Activated CD8-positive, alpha-beta memory T cell treated with anti-CD3 and anti-CD28 coated beads for 1 hour (primary cell): ENCODE measurements at regions not wholly inside any gene's neighbourhood (a gene's known extent, or its start where the extent isn't known, plus 50 kb on each side); places are given as distances from the start of the nearest gene placed in this dataset.
"Not testable (repeated sequence)": the region's sequence is repeated elsewhere in the genome, so short reads cannot be mapped to it uniquely, and the experiment has no call there.

Experiments used
- DNase-seq, 2 donors: peaks; one replicate each; pipeline ENCODE4 v3.0.0-alpha.2; 2020; ENCODE audit warnings: low read depth in 1 of 2; ENCODE audit errors: extremely low read depth in 1 of 2

- no peak for DNase-seq
Observed at GRCh38 chr12:75656648-75657047, 145.2 kb upstream of the KRR1 start.

GRCh38 chr12:75656210-75656609 lies 144.8 kb upstream of the KRR1 start:
- DNase-seq: no peak

- DNase-seq: no peak
Observed at GRCh38 chr12:75655315-75655806, 144.0 kb upstream of the KRR1 start.

GRCh38 chr12:75651342-75651695 lies 139.9 kb upstream of the KRR1 start:
- DNase-seq: no peak

DNA sequence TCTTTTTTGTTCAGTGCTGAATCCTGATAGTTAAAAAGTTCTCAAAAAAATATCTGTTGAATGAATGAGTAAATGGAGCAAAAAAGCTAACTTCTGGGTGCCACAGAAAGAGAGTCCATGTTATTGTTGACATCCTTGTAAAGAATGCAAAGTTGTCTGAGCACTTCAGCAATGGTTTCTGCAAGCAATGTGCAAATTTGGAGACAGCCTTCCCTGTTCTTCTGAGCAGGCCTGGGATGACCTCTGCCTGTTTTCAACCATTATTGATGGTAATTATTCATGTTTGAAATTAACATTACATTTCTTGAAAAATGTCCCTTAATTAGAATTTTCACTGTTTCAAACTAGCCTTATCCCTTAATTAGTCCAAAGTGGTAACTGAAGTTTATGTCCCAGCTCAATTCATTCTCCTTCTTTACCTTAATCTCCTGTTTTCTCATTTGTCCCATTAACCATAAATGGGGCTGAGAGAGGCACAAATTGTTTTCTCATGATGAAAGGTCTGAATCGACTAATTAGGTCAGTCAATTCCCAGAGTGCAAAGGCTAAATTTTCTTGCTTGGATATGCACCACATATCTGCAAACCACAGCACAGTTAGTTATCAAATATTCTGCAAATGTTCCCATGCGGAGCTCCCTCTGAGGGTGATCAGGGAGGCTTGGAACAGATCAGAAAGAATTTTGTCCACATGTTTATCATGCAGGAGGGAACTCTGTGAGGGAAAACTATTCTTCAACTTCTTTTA lies 139.4 kb upstream of the KRR1 start:
- DNase-seq: no peak

GRCh38 chr12:75650100-75650499 lies 138.7 kb upstream of the KRR1 start:
- DNase-seq: no peak

GRCh38 chr12:75648856-75649255 lies 137.4 kb upstream of the KRR1 start:
- DNase-seq: no peak

- no peak for DNase-seq
Observed at GRCh38 chr12:75646329-75647210, 135.2 kb upstream of the KRR1 start.

- no peak for DNase-seq
Observed at GRCh38 chr12:75644472-75645072, 133.2 kb upstream of the KRR1 start.

GRCh38 chr12:75643119-75643518 lies 131.7 kb upstream of the KRR1 start:
- not testable (repeated sequence) for DNase-seq

DNA sequence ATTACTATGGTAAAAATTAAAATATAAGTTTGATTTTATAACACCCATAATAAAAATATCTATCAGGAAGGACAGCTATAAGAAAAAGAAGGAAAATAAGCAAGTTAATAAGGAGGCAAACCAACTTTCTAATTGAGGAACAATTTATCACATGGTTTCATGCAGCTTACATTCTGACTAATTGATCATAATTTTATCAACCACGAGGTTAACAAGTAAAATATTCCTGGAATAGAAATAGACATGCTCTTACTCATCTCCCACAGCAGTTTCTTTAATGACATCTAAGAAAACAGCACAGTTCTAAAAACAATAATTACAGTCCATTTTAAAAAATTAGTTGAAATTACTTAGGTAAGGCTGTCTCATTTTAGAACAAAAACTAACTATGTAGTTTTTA lies 130.8 kb upstream of the KRR1 start:
- no peak for DNase-seq

DNA sequence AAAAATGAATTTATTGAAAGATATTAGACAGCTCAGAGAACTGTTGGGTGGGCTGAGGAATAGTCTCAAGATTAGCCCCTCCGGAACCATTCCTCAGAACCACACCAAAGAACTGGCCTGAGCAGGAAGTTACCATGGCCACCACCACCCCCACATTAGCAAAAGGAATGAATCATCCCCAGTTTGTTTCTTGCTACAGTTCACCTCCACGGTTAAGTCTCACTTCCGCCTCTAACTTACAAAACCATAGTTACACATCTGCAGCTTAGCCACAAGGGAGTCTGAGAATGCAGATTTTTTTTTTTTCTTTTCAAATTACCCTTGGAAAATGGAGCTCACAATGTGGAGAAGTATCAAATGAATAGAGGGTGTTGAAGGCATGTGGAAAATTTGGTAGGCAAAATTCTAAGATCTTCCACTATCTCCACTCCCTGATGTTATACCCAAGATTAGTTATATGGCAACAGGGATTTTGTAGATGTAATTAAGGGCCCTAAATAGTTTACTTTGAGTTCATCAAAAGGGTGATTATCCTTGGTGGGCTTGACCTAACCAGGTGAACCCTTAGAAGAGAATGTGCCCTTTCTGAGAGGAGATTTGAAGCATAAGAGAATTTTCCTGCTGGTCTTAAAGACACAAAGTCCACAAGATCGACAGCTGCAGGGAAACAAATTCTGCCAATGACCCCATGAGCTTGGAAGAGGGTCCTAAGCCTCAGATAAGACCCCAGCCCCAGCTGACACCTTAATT lies 129.8 kb upstream of the KRR1 start:
- DNase-seq: peak in 1 of 2 donors; percentile 14

DNA sequence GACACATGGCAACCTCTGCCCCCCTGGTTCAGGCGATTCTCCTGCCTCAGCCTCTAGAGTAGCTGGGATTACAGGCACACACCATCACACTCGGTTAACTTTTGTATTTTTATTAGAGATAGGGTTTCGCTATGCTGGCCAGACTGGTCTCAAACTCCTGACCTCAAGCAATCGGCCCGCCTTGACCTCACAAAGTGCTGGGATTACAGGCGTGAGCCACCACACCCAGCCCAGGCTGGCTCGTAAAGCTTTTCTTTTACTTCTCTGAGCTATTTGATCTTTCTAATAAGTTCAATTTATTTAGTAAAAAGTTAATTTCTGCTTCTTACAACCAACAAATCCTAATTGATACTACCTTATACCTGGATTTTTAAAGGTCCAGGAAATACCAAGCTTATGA lies 127.4 kb upstream of the KRR1 start:
- DNase-seq: no peak

- no peak for DNase-seq
Observed at GRCh38 chr12:75636607-75637006, 125.2 kb upstream of the KRR1 start.

- DNase-seq: no peak
Observed at GRCh38 chr12:75635606-75636444, 124.4 kb upstream of the KRR1 start.

DNA sequence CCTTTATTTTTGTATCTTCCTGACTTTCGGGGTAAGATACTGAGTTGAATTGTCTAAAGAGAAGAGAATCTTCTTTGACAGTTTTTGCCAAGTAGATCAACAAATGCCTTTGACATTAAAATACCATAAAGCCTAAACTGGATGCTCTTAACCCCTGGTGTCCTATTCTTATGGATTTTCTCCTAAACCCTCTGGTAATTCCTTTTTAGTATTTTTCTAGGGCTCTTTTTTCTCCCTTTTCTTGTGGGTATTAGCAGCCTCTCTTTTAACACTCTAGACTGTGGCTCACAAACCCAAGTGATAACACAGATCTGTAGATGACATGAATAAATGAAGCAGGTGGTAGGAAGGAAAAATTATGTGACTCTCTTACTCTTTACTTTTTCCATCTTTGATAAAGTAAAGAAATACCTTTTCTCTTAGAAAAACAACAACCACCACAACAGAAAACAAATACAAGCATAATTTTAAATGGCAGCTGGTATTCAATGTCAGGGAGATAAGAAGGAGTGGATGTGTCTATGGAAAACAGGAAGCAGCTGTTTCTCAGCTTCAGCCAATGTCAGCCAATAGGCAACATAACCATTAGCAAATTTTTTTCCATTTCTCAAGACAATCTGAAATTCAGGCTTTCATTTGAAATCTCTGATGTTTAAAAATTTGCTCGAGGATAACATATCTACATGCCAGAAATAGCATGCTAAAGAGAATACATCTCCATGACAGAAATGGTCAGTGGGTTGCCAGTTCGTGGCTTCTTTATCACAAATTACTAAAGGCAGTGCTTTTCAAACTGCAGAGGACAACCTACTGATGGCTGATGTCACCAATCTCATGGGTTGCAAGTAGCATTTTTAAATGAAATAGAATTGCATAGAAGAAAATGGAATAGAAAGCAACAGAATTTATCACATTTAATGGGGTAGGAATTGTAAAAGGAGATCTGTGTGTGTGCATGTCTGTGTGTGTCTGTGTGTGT lies 123.1 kb upstream of the KRR1 start:
- no peak for DNase-seq

DNA sequence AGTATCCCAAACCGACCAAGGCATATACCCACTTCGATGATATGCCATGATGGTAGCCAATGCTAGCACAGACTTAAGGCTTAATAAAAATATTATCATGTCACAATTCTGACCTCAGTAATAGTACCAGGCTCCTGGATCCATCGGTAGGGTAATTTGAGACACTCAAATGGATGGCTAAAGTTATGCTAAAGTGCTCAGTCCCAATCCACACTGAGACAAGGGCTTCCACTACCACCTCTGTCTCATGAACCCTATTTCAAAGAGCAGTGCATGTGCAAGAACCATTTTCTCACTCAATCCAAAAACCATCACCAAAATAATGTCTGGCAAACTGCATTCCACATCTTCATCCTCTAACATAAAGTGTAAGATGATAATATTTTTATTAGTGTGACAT lies 122.4 kb upstream of the KRR1 start:
- DNase-seq: no peak

DNA sequence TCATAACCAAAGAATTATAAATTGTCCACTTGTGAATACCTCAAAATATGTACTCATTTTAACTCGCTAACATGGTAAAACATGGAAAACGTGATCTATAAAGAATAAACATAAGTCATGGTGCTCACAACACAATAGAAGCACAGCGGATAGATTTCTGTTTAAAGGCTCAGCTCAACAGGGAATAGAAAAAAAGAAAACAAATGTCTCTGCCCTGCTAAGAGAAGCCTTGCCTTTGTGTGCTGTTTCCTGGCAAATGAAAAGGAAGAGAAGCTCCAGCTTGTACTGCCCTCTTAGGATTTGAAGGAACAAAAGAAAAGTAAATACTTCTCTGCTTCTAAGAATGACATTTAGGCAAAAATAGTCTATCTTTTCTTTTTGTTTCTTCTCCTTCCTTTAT lies 121.0 kb upstream of the KRR1 start:
- no peak for DNase-seq

DNA sequence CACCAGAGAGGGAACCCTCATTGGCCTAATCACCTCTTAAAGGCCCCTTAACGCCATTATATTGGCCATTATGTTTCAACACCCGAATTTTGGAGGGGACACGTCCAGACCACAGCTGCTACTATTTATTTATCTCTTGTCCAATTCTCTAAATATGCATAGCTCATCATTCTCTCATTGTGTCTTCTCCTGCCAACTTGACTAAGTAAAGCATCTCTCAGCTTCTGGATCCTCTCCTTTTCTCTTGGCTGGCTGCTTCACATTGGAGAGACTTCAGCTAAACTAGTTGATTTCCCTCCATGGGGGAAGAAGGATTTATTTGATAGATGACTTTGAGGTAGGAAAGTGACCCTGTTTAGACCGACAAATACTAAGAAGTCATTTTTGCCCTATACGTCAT lies 120.4 kb upstream of the KRR1 start:
- no peak for DNase-seq
